Calu3 (cell line): ENCODE measurements at regions not wholly inside any gene's neighbourhood (a gene's known extent, or its start where the extent isn't known, plus 50 kb on each side); places are given as distances from the start of the nearest gene placed in this dataset.

ENCODE experiments used
- BruUV-seq: library from RNA; stranded (reverse); fragments of 400-500 nt; replicated peaks from 2 replicates; lab custom pipeline; 2021; lab: Mats Ljungman, UMichigan
- CTCF ChIA-PET: fragments of 300-600 bp; sonication (Branson Sonifier 250); formaldehyde crosslinking; loops from one replicate; lab custom pipeline; 2022; ENCODE audit warnings: antibody characterized with exemption; lab: Charles Lee
- DNase-seq: peaks from one replicate; pipeline ENCODE4 v3.0.0; 2022
- H3K27ac Mint-ChIP-seq: one replicate; pipeline ENCODE4 v1.8.0; 2022; ENCODE audit warnings: mixed read lengths; ENCODE audit not compliant: unreplicated experiment
- H3K27me3 Mint-ChIP-seq: one replicate; pipeline ENCODE4 v1.8.0; 2022; ENCODE audit warnings: mixed read lengths; ENCODE audit not compliant: unreplicated experiment
- H3K36me3 Mint-ChIP-seq: one replicate; pipeline ENCODE4 v1.8.0; 2022; ENCODE audit warnings: mild to moderate bottlenecking, moderate library complexity, mixed read lengths; ENCODE audit not compliant: insufficient read depth, unreplicated experiment
- H3K4me1 Mint-ChIP-seq: one replicate; pipeline ENCODE4 v1.8.0; 2022; ENCODE audit warnings: mild to moderate bottlenecking, low read depth, mixed read lengths; ENCODE audit not compliant: unreplicated experiment
- H3K4me3 Mint-ChIP-seq: one replicate; pipeline ENCODE4 v1.8.0; 2022; ENCODE audit warnings: mild to moderate bottlenecking, low read depth, moderate library complexity, mixed read lengths; ENCODE audit not compliant: unreplicated experiment
- H3K9me3 Mint-ChIP-seq: one replicate; pipeline ENCODE4 v1.8.0; 2022; ENCODE audit warnings: low read depth, mixed read lengths; ENCODE audit not compliant: unreplicated experiment
- CTCF ChIP-seq: fragments of 200-600 bp; IDR thresholded peaks from one replicate; pipeline ENCODE4 v1.8.0; 2022; ENCODE audit warnings: antibody characterized with exemption; ENCODE audit not compliant: unreplicated experiment
- intact Hi-C: fragments of 100-400 bp; cut with micrococcal nuclease; formaldehyde crosslinking; loops from one replicate; pipeline ENCODE4 v1.10.0; 2022; ENCODE audit not compliant: unreplicated experiment

- Mint-ChIP-seq H3K4me1 (no peaks in the 10 kb centered on the region), H3K27ac (no peak overlapping the region), H3K4me3 (no peak overlapping the region), H3K36me3 (no peaks in the 10 kb centered on the region), H3K9me3 (peaks cover 6% of the 10 kb centered on the region), H3K27me3 (no peaks in the 10 kb centered on the region)
- CTCF ChIA-PET, result no interaction called here
- TF ChIP-seq CTCF, result no peak
- intact Hi-C loops, result no loop called here
- DNase-seq, result no peak
- BruUV-seq, result no TSS peak
Measured at GRCh38 chr16:63806794-63807506, 1314.9 kb downstream of the CDH11 start.

GRCh38 chr16:63804126-63804525 lies 1317.7 kb downstream of the CDH11 start:
- TF ChIP-seq CTCF, result no peak
- BruUV-seq, result no TSS peak
- Mint-ChIP-seq H3K36me3 (no peaks in the 10 kb centered on the region), H3K9me3 (peaks cover 13% of the 10 kb centered on the region), H3K4me1 (no peaks in the 10 kb centered on the region), H3K27ac (no peak overlapping the region), H3K4me3 (no peak overlapping the region), H3K27me3 (no peaks in the 10 kb centered on the region)
- intact Hi-C loops, result no loop called here
- DNase-seq, result no peak
- CTCF ChIA-PET, result no interaction called here

- Mint-ChIP-seq H3K9me3 (peaks cover 17% of the 10 kb centered on the region), H3K4me3 (no peak overlapping the region), H3K27me3 (no peaks in the 10 kb centered on the region), H3K4me1 (no peaks in the 10 kb centered on the region), H3K27ac (no peak overlapping the region), H3K36me3 (no peaks in the 10 kb centered on the region)
- intact Hi-C loops, result no loop called here
- CTCF ChIA-PET, result no interaction called here
- no peak for TF ChIP-seq CTCF
- no peak for DNase-seq
- BruUV-seq, result no TSS peak
Measured at GRCh38 chr16:63789603-63790002, 1332.3 kb downstream of the CDH11 start.

- CTCF ChIA-PET, result no interaction called here
- DNase-seq, result no peak
- no peak for TF ChIP-seq CTCF
- intact Hi-C loops, result no loop called here
- no TSS peak for BruUV-seq
- Mint-ChIP-seq H3K27me3 (no peaks in the 10 kb centered on the region), H3K4me1 (no peaks in the 10 kb centered on the region), H3K9me3 (peaks cover 19% of the 10 kb centered on the region), H3K27ac (no peak overlapping the region), H3K36me3 (no peaks in the 10 kb centered on the region), H3K4me3 (no peak overlapping the region)
Measured at GRCh38 chr16:63787014-63787413, 1334.8 kb downstream of the CDH11 start.
